HepG2 (cell line): ENCODE measurements at regions not wholly inside any gene's neighbourhood (a gene's known extent, or its start where the extent isn't known, plus 50 kb on each side); places are given as distances from the start of the nearest gene placed in this dataset.

ENCODE experiments used
- ATAC-seq: fragments of 200-7000 bp; cut with Tn5 transposase; 3 replicates; pipeline ENCODE4 v1.9.1; 2020; ENCODE audit warnings: mild to moderate bottlenecking, moderate library complexity
- BruUV-seq: library from RNA; stranded (reverse); fragments of 400-500 nt; replicated peaks from 2 replicates; lab custom pipeline; 2021; lab: Mats Ljungman, UMichigan
- CTCF ChIA-PET: fragments of 300-600 bp; formaldehyde crosslinking; extraction: SDS; loops from one replicate; lab custom pipeline; 2021; ENCODE audit warnings: low total read pairs, inconsistent platforms, low intra/inter-chr PET ratio; lab: Yijun Ruan, JAX
- POLR2A ChIA-PET: fragments of 350-600 bp; sonication (Branson Sonifier 250); formaldehyde crosslinking; loops from one replicate; lab custom pipeline; 2020; ENCODE audit warnings: antibody characterized with exemption, inconsistent platforms; lab: Yijun Ruan, JAX
- DNase-seq: peaks from one replicate; pipeline ENCODE4 v3.0.0-alpha.2; 2015; ENCODE audit warnings: low spot score
- FAIRE-seq: peaks from 3 replicates; lab custom pipeline; 2011; peaks lifted over from hg19 to GRCh38; lab: Jason Lieb, UNC
- H2AFZ ChIP-seq: one replicate; pipeline ENCODE4 v1.6.1; 2011; ENCODE audit warnings: low read length, inconsistent platforms
- H3K27ac ChIP-seq: fragments of 300-600 bp; 3 replicates; pipeline ENCODE4 v1.8.0; 2011; ENCODE audit warnings: mixed run types, mild to moderate bottlenecking, mixed read lengths, low read length, inconsistent platforms; ENCODE audit not compliant: insufficient read depth; ENCODE audit errors: extremely low read length
- H3K27me3 ChIP-seq, 2 experiments: fragments of 200-600 bp in 1 of 2; 2 replicates in 1 of 2; 3 replicates in 1 of 2; pipeline versions ENCODE4 v1.6.0 to v1.8.0; 2011; ENCODE audit warnings: low read length in 2 of 2, mild to moderate bottlenecking in 2 of 2, moderate library complexity in 2 of 2, inconsistent platforms in 1 of 2; ENCODE audit not compliant: insufficient read depth in 2 of 2, control insufficient read depth in 1 of 2
- H3K36me3 ChIP-seq, 2 experiments: fragments of 200-600 bp in 1 of 2; replicated peaks in 1 of 2; 2 replicates in 1 of 2; 3 replicates in 1 of 2; pipeline versions ENCODE4 v1.5.1 to v1.8.0; 2011; ENCODE audit warnings: low read length in 2 of 2, inconsistent platforms in 1 of 2; ENCODE audit not compliant: insufficient read depth in 2 of 2, control insufficient read depth in 1 of 2
- H3K4me1 ChIP-seq: 2 replicates; pipeline ENCODE4 v1.5.1; 2012; ENCODE audit warnings: low read length, inconsistent platforms; ENCODE audit not compliant: insufficient read depth
- H3K4me2 ChIP-seq: 2 replicates; pipeline ENCODE4 v1.6.0; 2011; ENCODE audit warnings: low read depth, low read length, inconsistent platforms
- H3K4me3 ChIP-seq, 3 experiments: fragments of 200-600 bp in 1 of 3; sonication (generic), shearing (Covaris generic) in 1 of 3; replicated peaks in 1 of 3; 2 replicates each; pipeline ENCODE4 v1.5.1; 2011 to 2016; ENCODE audit warnings: low read length in 3 of 3, inconsistent platforms in 2 of 3, low read depth in 2 of 3, mild to moderate bottlenecking in 2 of 3, control low read depth in 1 of 3, mixed read lengths in 1 of 3; ENCODE audit not compliant: insufficient read depth in 1 of 3
- H3K79me2 ChIP-seq: one replicate; pipeline ENCODE4 v1.6.1; 2011; ENCODE audit warnings: low read length, inconsistent platforms; ENCODE audit not compliant: insufficient read depth
- H3K9ac ChIP-seq: 2 replicates; pipeline ENCODE4 v1.6.0; 2011; ENCODE audit warnings: mild to moderate bottlenecking, low read depth, low read length, inconsistent platforms; ENCODE audit not compliant: insufficient read depth
- H3K9me3 ChIP-seq: 2 replicates; pipeline ENCODE4 v1.5.1; 2012; ENCODE audit warnings: mild to moderate bottlenecking, low read length
- H4K20me1 ChIP-seq: 2 replicates; pipeline ENCODE4 v1.6.0; 2011; ENCODE audit warnings: inconsistent platforms, mild to moderate bottlenecking, low read length, moderate library complexity; ENCODE audit not compliant: insufficient read depth
- ETV6 ChIP-seq: sonication (generic); formaldehyde crosslinking; conservative IDR thresholded peaks from 2 replicates; pipeline ENCODE4 v1.4.0; 2020; ENCODE audit warnings: missing genetic modification reagents
- KLF12 ChIP-seq: sonication (generic); formaldehyde crosslinking; IDR thresholded peaks from 2 replicates; pipeline ENCODE4 v1.4.0; 2020; ENCODE audit warnings: missing genetic modification reagents, borderline replicate concordance
- TOPORS ChIP-seq: sonication (generic); formaldehyde crosslinking; IDR thresholded peaks from 2 replicates; pipeline ENCODE4 v1.8.0; 2023; ENCODE audit warnings: mild to moderate bottlenecking, missing genetic modification reagents
- ZNF138 ChIP-seq: sonication (generic); formaldehyde crosslinking; IDR thresholded peaks from 2 replicates; pipeline ENCODE4 v1.5.0; 2020; ENCODE audit warnings: mild to moderate bottlenecking, low read depth, missing genetic modification reagents
- ZNF354B ChIP-seq: sonication (generic); formaldehyde crosslinking; IDR thresholded peaks from 2 replicates; pipeline ENCODE4 v1.8.0; 2022; ENCODE audit warnings: mild to moderate bottlenecking, missing genetic modification reagents
- ZNF446 ChIP-seq: sonication (generic); formaldehyde crosslinking; IDR thresholded peaks from 2 replicates; pipeline ENCODE4 v1.5.0; 2020; ENCODE audit warnings: mild to moderate bottlenecking, missing genetic modification reagents
- WGBS: methylation state at CpG from one replicate; pipeline ENCODE4 v1.1.6; 2017; ENCODE audit warnings: low lambda C conversion rate; 5-methylcytosine and 5-hydroxymethylcytosine counted together
- in situ Hi-C: cut with HindIII; loops from 2 replicates; pipeline ENCODE4 v1.10.0; 2017; ENCODE audit warnings: low pct_unique_long_range_greater_than_20kb; ENCODE audit not compliant: extremely low pct_ligation_motif_present
- intact Hi-C: fragments of 100-400 bp; cut with micrococcal nuclease; formaldehyde crosslinking; loops from one replicate; pipeline ENCODE4 v1.10.0; 2022; ENCODE audit not compliant: unreplicated experiment
- TF ChIP-seq, protein P1 (sequence below): IDR thresholded peaks from 2 replicates; pipeline ENCODE4 v1.4.0; 2020; ENCODE audit warnings: mild to moderate bottlenecking, missing genetic modification reagents
- TF ChIP-seq, protein P2 (sequence below): sonication (generic); formaldehyde crosslinking; IDR thresholded peaks from 2 replicates; pipeline ENCODE4 v1.5.0; 2020; ENCODE audit warnings: mild to moderate bottlenecking, missing genetic modification reagents, moderate library complexity
- TF ChIP-seq, protein P3 (sequence below): sonication (generic); formaldehyde crosslinking; IDR thresholded peaks from 2 replicates; pipeline ENCODE4 v1.4.0; 2020; ENCODE audit warnings: mild to moderate bottlenecking, low read depth, missing genetic modification reagents

DNA sequence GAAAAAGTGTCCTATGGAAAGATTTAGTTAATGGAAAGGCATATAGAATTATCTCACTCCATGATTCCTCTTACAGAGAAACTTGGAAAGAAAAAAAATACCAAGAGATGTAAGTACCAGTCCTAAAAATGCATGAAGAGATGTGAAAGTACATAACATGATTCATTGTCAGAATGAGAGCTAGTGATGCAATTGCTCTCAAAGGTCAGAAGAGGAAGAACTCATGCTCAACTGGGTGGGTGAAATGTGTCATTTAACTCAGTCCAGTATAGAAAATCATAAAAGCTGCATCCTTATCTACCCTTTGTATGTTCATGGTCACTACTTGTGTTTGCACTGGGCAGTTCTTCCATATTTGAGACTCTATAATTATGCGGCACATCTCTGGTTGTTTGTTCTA is 300.0 kb upstream of the PIK3C3 start:
- H3K79me2 ChIP-seq = no peaks in the 10 kb centered on the region
- FAIRE-seq = no peak
- no peak overlapping the region for H3K4me2 ChIP-seq
- WGBS = 10% methylated on average over 1 of the region's 1 CpG
- BruUV-seq = no TSS peak
- no peak overlapping the region for H3K4me3 ChIP-seq
- H4K20me1 ChIP-seq = no peaks in the 10 kb centered on the region
- H3K27me3 ChIP-seq = no peaks in the 10 kb centered on the region
- no peak for DNase-seq
- TF ChIP-seq ETV6 (CRISPR knock-in tag) (no peak), ZNF446 (CRISPR knock-in tag) (no peak), ZNF354B (CRISPR knock-in tag) (no peak), TOPORS (CRISPR knock-in tag) (no peak), KLF12 (CRISPR knock-in tag) (no peak), ZNF138 (CRISPR knock-in tag) (no peak)
- TF ChIP-seq, protein P1, sequence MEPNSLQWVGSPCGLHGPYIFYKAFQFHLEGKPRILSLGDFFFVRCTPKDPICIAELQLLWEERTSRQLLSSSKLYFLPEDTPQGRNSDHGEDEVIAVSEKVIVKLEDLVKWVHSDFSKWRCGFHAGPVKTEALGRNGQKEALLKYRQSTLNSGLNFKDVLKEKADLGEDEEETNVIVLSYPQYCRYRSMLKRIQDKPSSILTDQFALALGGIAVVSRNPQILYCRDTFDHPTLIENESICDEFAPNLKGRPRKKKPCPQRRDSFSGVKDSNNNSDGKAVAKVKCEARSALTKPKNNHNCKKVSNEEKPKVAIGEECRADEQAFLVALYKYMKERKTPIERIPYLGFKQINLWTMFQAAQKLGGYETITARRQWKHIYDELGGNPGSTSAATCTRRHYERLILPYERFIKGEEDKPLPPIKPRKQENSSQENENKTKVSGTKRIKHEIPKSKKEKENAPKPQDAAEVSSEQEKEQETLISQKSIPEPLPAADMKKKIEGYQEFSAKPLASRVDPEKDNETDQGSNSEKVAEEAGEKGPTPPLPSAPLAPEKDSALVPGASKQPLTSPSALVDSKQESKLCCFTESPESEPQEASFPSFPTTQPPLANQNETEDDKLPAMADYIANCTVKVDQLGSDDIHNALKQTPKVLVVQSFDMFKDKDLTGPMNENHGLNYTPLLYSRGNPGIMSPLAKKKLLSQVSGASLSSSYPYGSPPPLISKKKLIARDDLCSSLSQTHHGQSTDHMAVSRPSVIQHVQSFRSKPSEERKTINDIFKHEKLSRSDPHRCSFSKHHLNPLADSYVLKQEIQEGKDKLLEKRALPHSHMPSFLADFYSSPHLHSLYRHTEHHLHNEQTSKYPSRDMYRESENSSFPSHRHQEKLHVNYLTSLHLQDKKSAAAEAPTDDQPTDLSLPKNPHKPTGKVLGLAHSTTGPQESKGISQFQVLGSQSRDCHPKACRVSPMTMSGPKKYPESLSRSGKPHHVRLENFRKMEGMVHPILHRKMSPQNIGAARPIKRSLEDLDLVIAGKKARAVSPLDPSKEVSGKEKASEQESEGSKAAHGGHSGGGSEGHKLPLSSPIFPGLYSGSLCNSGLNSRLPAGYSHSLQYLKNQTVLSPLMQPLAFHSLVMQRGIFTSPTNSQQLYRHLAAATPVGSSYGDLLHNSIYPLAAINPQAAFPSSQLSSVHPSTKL (CRISPR knock-in tag) = no peak
- TF ChIP-seq, protein P2, sequence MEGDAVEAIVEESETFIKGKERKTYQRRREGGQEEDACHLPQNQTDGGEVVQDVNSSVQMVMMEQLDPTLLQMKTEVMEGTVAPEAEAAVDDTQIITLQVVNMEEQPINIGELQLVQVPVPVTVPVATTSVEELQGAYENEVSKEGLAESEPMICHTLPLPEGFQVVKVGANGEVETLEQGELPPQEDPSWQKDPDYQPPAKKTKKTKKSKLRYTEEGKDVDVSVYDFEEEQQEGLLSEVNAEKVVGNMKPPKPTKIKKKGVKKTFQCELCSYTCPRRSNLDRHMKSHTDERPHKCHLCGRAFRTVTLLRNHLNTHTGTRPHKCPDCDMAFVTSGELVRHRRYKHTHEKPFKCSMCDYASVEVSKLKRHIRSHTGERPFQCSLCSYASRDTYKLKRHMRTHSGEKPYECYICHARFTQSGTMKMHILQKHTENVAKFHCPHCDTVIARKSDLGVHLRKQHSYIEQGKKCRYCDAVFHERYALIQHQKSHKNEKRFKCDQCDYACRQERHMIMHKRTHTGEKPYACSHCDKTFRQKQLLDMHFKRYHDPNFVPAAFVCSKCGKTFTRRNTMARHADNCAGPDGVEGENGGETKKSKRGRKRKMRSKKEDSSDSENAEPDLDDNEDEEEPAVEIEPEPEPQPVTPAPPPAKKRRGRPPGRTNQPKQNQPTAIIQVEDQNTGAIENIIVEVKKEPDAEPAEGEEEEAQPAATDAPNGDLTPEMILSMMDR (CRISPR knock-in tag) = no peak
- TF ChIP-seq, protein P3, sequence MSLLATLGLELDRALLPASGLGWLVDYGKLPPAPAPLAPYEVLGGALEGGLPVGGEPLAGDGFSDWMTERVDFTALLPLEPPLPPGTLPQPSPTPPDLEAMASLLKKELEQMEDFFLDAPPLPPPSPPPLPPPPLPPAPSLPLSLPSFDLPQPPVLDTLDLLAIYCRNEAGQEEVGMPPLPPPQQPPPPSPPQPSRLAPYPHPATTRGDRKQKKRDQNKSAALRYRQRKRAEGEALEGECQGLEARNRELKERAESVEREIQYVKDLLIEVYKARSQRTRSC (CRISPR knock-in tag) = no peak
- TF ChIP-seq, all 625 proteins: peak for 0
- no peaks in the 10 kb centered on the region for H3K4me1 ChIP-seq
- H3K36me3 ChIP-seq = no peaks in the 10 kb centered on the region
- intact Hi-C loops = no loop called here
- POLR2A ChIA-PET = no interaction called here
- no peak overlapping the region for H3K27ac ChIP-seq
- in situ Hi-C loops = no loop called here
- H3K9me3 ChIP-seq = no peaks in the 10 kb centered on the region
- CTCF ChIA-PET = no interaction called here
- ATAC-seq = no peak
- H2AFZ ChIP-seq = no peak overlapping the region
- no peak overlapping the region for H3K9ac ChIP-seq
